HG03521 (cell line): ENCODE measurements at regions not wholly inside any gene's neighbourhood (a gene's known extent, or its start where the extent isn't known, plus 50 kb on each side); places are given as distances from the start of the nearest gene placed in this dataset.
"Not testable (repeated sequence)": the region's sequence is repeated elsewhere in the genome, so short reads cannot be mapped to it uniquely, and the experiment has no call there.

Source experiments
- ATAC-seq: cut with Tn5 transposase; IDR thresholded peaks from one replicate; pipeline ENCODE4 v1.9.1; 2021; ENCODE audit warnings: mild to moderate bottlenecking, moderate library complexity; ENCODE audit not compliant: unreplicated experiment

GRCh38 chr6:69489970-69490369 is 306.8 kb downstream of the LMBRD1 start:
- no peak for ATAC-seq

GRCh38 chr6:69487688-69488087 is 309.1 kb downstream of the LMBRD1 start:
- no peak for ATAC-seq

- no peak for ATAC-seq
Measured at GRCh38 chr6:69466979-69467570, 329.7 kb downstream of the LMBRD1 start.

- ATAC-seq, result no peak
Measured at GRCh38 chr6:69465866-69466265, 330.9 kb downstream of the LMBRD1 start.

GRCh38 chr6:69456086-69456485 is 340.7 kb downstream of the LMBRD1 start:
- no peak for ATAC-seq

- ATAC-seq, result not testable (repeated sequence)
Measured at GRCh38 chr6:69454619-69455018, 342.2 kb downstream of the LMBRD1 start.

- not testable (repeated sequence) for ATAC-seq
Measured at GRCh38 chr6:69450493-69450892, 346.3 kb downstream of the LMBRD1 start.

GRCh38 chr6:69449887-69450286 is 346.9 kb downstream of the LMBRD1 start:
- no peak for ATAC-seq
